ENCODE measurements at regions not wholly inside any gene's neighbourhood (a gene's known extent, or its start where the extent isn't known, plus 50 kb on each side); places are given as distances from the start of the nearest gene placed in this dataset.

DNA sequence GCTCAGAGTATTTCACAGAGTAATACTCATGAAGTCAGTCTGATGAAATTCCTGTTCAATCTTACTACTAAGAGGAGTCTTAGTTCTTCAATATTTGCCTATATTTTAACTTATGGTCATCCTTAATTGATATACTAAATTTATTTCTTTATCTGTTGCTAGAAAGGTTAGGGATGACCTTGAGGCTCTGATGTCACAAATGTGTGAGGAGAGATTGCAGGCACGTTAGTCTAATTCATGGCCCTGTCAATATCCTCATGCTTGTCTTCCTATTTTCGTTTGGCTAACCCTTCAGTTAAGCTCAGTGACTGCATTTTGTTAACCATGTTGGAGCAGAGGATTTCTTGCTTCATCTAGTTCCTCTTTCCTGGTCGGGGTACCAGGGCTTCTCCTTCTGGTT is 704.7 kb upstream of the COBL start:
- TF ChIP-seq, protein P1, sequence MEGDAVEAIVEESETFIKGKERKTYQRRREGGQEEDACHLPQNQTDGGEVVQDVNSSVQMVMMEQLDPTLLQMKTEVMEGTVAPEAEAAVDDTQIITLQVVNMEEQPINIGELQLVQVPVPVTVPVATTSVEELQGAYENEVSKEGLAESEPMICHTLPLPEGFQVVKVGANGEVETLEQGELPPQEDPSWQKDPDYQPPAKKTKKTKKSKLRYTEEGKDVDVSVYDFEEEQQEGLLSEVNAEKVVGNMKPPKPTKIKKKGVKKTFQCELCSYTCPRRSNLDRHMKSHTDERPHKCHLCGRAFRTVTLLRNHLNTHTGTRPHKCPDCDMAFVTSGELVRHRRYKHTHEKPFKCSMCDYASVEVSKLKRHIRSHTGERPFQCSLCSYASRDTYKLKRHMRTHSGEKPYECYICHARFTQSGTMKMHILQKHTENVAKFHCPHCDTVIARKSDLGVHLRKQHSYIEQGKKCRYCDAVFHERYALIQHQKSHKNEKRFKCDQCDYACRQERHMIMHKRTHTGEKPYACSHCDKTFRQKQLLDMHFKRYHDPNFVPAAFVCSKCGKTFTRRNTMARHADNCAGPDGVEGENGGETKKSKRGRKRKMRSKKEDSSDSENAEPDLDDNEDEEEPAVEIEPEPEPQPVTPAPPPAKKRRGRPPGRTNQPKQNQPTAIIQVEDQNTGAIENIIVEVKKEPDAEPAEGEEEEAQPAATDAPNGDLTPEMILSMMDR (IDR thresholded peaks at IDR 0.05), result no peak

DNA sequence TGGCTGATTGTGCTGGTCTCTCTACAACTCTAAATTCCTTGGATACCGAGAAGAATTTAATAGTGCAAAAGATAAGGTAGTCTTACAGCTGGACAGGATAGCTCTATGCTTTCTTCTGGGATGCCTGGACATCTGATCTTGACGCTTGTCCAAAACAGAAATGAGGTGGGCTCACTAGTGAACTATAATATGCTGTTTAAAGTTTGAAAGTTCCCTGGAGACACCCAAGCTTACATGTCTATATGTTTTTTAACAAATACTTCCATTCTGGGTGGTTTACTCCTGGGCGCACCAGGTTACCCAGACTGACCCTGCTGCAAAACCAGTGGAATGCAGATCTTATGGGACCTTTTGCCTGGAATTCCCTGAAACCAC is 702.1 kb upstream of the COBL start:
- TF ChIP-seq, protein P1 (IDR thresholded peaks at IDR 0.05), result peak; percentile 26

DNA sequence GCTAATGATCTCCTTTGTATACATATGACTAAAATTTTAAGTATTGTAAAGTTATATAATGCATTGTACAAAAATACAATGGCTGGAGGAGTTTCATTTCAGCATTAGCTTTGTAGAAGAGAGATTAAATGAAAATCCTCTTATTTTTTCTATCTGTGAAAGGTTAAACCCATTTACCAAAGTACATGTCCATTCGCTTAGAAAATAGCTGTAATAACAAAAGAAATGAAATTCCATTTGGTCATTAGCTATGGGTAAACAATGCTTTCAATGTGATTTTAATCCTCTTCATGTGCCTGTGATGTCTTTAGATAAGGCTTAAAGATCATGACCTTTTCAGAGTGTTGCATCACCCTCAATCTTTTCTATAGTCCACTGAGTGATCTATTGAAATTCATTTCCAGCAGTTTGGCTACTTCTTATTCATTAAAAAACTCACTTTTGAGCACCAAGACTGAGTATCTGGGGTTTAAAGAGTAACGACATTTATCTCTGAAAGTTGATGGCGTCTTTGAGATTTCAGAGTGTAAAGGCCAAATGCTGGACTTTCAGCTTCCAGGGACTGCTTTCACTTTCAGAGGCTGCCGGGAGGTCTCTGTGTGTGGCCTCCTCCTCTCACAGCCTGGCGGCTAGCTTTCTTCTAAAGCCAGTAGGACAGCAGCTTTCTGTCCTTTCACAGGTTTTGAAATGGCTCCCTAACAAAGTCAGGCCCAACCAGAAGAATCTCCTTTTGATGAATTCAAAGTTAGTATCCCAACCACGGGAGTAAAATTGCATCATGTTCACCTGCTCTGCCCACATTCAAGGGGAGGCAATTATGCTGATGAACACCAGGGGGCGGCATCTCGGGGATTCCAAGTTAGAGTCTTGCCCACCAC is 701.4 kb upstream of the COBL start:
- TF ChIP-seq, protein P1 (IDR thresholded peaks at IDR 0.05), result peak; percentile 63

DNA sequence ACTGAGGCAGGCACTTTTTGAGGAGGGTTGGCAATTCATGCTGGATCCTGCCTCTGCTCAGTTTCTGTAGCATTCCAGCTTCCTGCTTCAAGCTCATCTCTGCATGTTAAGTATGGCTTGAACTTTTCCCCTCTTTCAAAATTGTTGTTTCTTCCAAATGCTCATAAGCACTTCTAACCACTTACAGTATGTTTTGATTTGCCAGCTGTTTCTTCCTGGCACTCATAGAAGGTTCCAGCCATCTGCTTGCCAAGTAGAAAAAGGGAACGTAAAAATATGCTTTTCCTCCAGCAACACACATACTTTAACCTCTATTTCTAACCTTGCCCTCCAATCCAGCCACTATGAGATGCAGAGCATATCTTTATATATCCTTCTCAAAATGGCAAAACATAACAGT is 692.6 kb upstream of the COBL start:
- TF ChIP-seq, protein P1 (IDR thresholded peaks at IDR 0.05), result no peak

DNA sequence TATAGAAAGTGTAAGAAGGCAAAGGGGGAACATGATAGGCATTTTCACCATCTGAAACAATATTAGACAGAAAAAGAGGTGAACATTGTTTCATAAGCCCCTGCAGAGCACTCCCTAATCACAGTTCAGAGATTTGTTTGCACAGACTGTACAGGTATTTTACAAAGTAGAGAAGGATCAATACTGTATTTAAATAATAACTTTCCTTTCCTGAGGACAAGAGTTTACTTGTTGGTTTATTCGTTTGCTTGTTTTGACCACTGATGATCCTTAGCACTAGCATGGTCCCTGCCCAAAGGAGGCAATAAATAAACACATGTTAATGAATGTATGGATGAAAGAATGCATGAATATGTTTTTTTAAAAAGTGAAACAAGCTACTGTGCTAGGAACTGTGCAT is 690.1 kb upstream of the COBL start:
- TF ChIP-seq, protein P1 (IDR thresholded peaks at IDR 0.05), result no peak

DNA sequence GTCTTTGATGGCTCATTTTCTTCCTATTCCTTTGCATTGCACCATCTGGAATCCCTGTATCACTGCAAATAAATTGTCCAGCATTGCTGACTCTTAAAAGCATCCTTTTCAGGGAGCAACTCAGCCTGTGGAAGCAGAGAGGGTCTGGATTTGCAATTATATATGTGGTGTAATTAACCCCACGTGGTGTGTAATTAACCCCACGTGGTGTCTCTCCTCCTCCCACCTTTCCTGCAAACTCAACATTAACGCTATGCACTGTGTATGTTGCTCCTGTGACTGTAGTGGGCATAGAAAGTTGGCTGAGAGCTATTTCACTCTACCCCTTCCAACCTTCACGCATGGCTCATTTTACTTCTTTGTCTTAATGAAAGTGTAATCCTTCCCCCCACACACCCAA is 689.0 kb upstream of the COBL start:
- TF ChIP-seq, protein P1 (IDR thresholded peaks at IDR 0.05), result no peak

DNA sequence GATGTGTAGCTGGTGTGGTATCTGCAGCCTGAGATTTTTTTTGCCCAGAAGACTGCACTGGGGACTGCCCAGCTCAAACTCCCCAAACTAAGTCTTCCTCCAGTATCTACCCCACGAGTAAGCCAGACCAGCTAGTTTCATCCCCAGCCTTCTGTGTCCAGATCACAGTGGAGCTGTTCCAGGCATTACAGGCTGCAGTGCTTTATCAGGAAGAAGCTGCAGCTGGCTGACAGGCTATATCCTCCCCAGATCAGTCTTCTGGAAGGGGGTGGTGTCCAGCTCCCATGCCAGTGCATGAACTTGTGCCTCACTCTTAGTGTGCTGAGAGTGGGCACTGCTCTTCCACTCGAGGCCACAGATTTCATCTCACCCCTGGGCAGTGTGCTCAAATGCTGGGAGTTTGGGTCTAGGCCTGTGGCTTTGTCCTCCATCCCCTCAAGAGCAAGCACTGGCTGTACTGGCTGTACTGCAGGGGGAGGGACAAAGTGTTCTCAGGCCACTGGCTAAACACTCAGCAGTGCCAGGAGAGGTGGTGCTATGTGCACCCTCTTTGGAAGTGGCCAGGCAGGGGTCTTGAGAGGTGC is 679.1 kb upstream of the COBL start:
- TF ChIP-seq, protein P1 (IDR thresholded peaks at IDR 0.05), result no peak

Measured in LNCAP (cell line).